Rectal smooth muscle tissue (tissue), 1 donor: ENCODE measurements at regions not wholly inside any gene's neighbourhood (a gene's known extent, or its start where the extent isn't known, plus 50 kb on each side); places are given as distances from the start of the nearest gene placed in this dataset.

Experiments used
- H3K27ac ChIP-seq: one replicate; pipeline ENCODE4 v1.7.0; 2013; ENCODE audit warnings: low read depth, low read length, inconsistent platforms
- H3K27me3 ChIP-seq: one replicate; pipeline ENCODE4 v1.7.0; 2013; ENCODE audit warnings: low read length; ENCODE audit not compliant: control insufficient read depth, insufficient read depth
- H3K36me3 ChIP-seq: one replicate; pipeline ENCODE4 v1.7.0; 2013; ENCODE audit warnings: low read length; ENCODE audit not compliant: control insufficient read depth, insufficient read depth
- H3K4me1 ChIP-seq: one replicate; pipeline ENCODE4 v1.7.0; 2013; ENCODE audit warnings: low read length; ENCODE audit not compliant: control insufficient read depth, insufficient read depth
- H3K4me3 ChIP-seq: one replicate; pipeline ENCODE4 v1.7.0; 2013; ENCODE audit warnings: low read length
- H3K9ac ChIP-seq: one replicate; pipeline ENCODE4 v1.7.0; 2013; ENCODE audit warnings: low read length

DNA sequence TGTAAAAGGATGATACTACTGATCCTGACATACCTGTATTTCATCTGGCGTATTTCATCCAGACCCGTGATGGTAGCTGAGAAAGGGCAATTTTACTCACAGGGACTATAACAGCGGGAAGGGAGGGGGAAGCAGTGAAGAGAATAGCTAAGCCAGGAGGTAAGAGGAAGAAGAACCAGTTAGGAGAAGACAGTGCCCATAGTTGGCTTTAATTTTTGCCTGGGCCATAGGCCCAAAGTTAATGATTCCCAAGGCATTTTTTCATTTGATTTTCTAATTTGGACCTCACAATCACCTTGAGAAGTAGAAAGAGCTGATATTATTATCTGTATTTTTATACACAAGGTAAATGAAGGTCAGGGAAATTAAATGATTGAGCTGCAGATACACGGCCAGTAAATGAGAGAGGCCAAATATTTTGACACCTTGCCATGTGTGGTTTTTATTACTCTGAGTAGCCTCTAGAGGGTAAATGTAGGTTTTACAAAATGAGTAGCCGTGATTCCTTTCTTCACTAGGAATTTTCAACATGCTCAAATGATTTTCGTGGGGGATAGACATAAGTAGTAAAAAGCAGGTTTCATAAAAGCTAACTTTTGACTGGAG is 382.2 kb downstream of the FUT8 start:
- H3K4me3 ChIP-seq, result no peak overlapping the region
- H3K9ac ChIP-seq, result no peak overlapping the region
- H3K36me3 ChIP-seq, result no peaks in the 10 kb centered on the region
- H3K27me3 ChIP-seq, result no peaks in the 10 kb centered on the region
- no peak overlapping the region for H3K27ac ChIP-seq
- H3K4me1 ChIP-seq, result no peaks in the 10 kb centered on the region

GRCh38 chr14:65798216-65798615 is 385.7 kb downstream of the FUT8 start:
- no peak overlapping the region for H3K4me3 ChIP-seq

GRCh38 chr14:65800694-65801093 is 388.2 kb downstream of the FUT8 start:
- H3K9ac ChIP-seq, result no peak overlapping the region
- H3K4me3 ChIP-seq, result no peak overlapping the region
- H3K4me1 ChIP-seq, result no peaks in the 10 kb centered on the region
- H3K27me3 ChIP-seq, result no peaks in the 10 kb centered on the region
- no peaks in the 10 kb centered on the region for H3K36me3 ChIP-seq
- H3K27ac ChIP-seq, result no peak overlapping the region

More at GRCh38 chr14:65798216-65798615, 385.7 kb downstream of the FUT8 start:
- no peak overlapping the region for H3K27ac ChIP-seq
- H3K27me3 ChIP-seq, result no peaks in the 10 kb centered on the region
- H3K36me3 ChIP-seq, result no peaks in the 10 kb centered on the region
- H3K9ac ChIP-seq, result no peak overlapping the region
- no peaks in the 10 kb centered on the region for H3K4me1 ChIP-seq

- Histone ChIP-seq H3K4me1 (no peaks in the 10 kb centered on the region), H3K27me3 (no peaks in the 10 kb centered on the region), H3K27ac (no peak overlapping the region), H3K9ac (no peak overlapping the region), H3K36me3 (no peaks in the 10 kb centered on the region), H3K4me3 (no peak overlapping the region)
Measured at GRCh38 chr14:65802196-65802595, 389.7 kb downstream of the FUT8 start.

GRCh38 chr14:65803885-65804284 is 391.4 kb downstream of the FUT8 start:
- H3K36me3 ChIP-seq, result no peaks in the 10 kb centered on the region
- H3K4me3 ChIP-seq, result no peak overlapping the region
- no peak overlapping the region for H3K9ac ChIP-seq
- H3K27ac ChIP-seq, result no peak overlapping the region
- no peaks in the 10 kb centered on the region for H3K27me3 ChIP-seq
- H3K4me1 ChIP-seq, result no peaks in the 10 kb centered on the region

DNA sequence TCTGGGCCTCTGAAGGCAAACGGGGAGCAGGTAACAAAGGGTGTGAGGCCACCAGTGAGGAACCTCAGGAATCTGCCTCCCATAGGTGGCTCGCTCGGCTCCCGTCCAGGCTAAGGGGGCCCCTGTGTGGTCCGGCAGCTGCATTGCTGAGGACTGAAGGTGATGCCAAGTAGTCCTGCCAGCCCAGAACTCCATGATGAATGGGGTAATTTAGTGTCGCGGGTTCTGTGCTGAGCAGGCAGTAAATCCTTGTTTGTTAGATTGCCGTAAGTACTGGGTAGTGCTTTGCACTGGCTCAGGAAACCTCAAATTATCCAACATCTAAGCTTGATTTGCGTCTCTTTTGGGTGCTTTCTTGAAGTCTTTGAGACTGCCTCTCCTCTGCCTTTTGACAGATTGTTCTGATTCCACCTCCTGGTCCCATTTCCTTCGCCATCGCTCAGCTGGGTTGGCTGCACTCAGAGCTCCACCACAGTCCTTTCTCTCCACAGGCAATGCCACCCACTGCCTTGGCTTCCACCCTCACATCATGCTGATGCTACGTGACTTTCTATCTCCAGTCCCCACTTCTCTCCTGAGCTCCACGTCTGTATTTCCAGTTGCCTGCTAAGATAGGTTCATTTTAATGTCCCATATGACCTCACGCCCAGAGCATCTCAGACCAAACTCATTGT is 392.0 kb downstream of the FUT8 start:
- no peak overlapping the region for H3K4me3 ChIP-seq
- H3K36me3 ChIP-seq, result no peaks in the 10 kb centered on the region
- H3K27ac ChIP-seq, result no peak overlapping the region
- no peak overlapping the region for H3K9ac ChIP-seq
- H3K27me3 ChIP-seq, result no peaks in the 10 kb centered on the region
- H3K4me1 ChIP-seq, result no peaks in the 10 kb centered on the region

DNA sequence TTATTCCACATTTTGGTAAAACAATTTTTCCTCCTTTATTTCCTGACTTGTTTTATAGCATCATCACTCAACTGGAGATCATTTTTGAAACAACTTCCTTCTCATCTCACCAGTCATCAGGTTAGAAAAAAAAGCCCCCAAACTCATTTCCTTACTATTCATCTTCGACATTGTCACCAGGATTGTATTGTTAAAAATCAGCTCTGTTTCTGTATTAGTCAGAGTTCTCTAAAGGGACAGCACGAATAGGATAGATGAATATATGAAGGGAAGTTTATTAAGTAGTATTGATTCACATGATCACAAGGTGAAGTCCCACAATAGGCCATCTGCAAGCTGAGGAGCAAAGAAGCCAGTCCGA is 392.6 kb downstream of the FUT8 start:
- Histone ChIP-seq H3K4me1 (no peaks in the 10 kb centered on the region), H3K4me3 (no peak overlapping the region), H3K9ac (no peak overlapping the region), H3K27me3 (no peaks in the 10 kb centered on the region), H3K36me3 (no peaks in the 10 kb centered on the region), H3K27ac (no peak overlapping the region)

DNA sequence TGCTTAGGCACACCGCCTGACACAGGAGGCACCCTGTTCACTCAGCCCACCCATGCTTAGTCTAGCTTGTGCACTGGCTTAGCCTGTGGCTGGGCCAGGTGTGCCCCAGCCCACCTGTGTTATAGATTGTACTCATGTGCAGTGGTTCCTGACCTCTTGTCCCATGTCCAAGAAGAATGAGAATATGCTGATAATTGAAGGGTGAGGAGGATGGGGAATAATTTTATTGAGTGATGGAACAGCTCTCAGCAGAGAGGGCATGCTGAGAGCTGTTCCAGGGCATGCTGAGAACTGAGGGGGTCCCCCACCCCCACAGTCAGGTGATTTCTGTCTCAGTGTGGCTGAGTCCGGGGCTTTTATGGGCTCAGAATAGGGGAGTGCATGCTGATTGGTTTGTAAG is 395.9 kb downstream of the FUT8 start:
- Histone ChIP-seq H3K27ac (no peak overlapping the region), H3K27me3 (no peaks in the 10 kb centered on the region), H3K9ac (no peak overlapping the region)

DNA sequence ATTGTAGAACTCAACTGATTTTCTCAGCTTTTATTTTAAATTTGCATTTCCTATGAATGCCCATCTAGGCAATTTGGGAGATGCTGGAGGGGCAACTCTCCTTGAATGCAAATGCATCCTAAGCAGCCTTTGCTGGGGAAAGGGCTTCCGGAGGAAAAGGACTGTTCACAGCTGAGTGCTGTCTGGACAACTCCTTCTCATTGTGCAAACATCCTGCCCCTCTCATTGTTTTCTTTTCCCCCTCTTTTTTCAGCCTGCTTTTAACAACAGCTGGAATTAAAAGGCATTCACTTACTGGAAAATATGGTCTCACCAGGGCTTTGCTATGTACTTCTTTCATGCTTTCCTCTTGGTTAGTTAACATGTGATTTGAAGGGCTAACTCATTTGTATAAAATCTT is 397.8 kb downstream of the FUT8 start:
- H3K4me3 ChIP-seq, result no peak overlapping the region
- H3K36me3 ChIP-seq, result no peaks in the 10 kb centered on the region
- H3K4me1 ChIP-seq, result no peaks in the 10 kb centered on the region

More for the DNA sequence above, 395.9 kb downstream of the FUT8 start:
- H3K4me1 ChIP-seq, result no peaks in the 10 kb centered on the region
- H3K4me3 ChIP-seq, result no peak overlapping the region
- no peaks in the 10 kb centered on the region for H3K36me3 ChIP-seq

DNA sequence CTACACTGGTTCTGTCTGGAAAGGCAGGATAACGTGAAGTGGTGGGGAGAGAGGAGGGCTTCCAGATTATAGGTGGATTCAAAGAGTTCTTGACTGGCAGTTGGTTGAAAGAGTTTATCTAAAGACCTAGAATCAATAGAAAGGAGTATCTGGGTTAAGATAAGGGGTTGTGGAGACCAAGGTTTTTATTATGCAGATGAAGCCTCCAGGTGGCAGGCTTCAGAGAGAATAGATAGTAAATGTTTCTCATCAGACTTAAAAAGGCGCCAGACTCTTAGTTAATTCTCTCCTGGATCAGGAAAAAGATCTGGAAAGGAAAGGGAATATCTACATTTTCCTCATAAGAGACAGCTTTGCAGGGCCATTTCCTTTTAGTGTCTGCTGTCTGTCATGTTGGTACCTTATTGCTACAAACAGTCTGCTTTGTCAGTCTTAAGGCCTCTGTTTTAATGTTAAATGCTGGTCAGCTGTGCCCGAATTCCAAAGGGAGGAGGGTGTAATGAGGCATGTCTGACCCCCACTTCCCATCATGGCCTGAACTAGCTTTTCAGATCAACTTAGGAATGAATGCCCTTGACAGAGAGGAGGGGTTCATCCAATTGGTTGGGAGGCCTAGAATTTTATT is 401.3 kb downstream of the FUT8 start:
- Histone ChIP-seq H3K36me3 (no peaks in the 10 kb centered on the region), H3K27ac (no peak overlapping the region), H3K27me3 (no peaks in the 10 kb centered on the region), H3K4me1 (no peaks in the 10 kb centered on the region), H3K4me3 (no peak overlapping the region), H3K9ac (no peak overlapping the region)

More for the DNA sequence above, 397.8 kb downstream of the FUT8 start:
- H3K27ac ChIP-seq, result no peak overlapping the region
- H3K27me3 ChIP-seq, result no peaks in the 10 kb centered on the region
- H3K9ac ChIP-seq, result no peak overlapping the region

GRCh38 chr14:65815127-65815526 is 402.6 kb downstream of the FUT8 start:
- Histone ChIP-seq H3K27ac (no peak overlapping the region), H3K27me3 (no peaks in the 10 kb centered on the region), H3K9ac (no peak overlapping the region), H3K36me3 (no peaks in the 10 kb centered on the region), H3K4me1 (no peaks in the 10 kb centered on the region), H3K4me3 (no peak overlapping the region)

GRCh38 chr14:65817011-65817410 is 404.5 kb downstream of the FUT8 start:
- H3K9ac ChIP-seq, result no peak overlapping the region
- H3K36me3 ChIP-seq, result no peaks in the 10 kb centered on the region
- H3K27ac ChIP-seq, result no peak overlapping the region
- no peaks in the 10 kb centered on the region for H3K27me3 ChIP-seq
- no peak overlapping the region for H3K4me3 ChIP-seq
- no peaks in the 10 kb centered on the region for H3K4me1 ChIP-seq

DNA sequence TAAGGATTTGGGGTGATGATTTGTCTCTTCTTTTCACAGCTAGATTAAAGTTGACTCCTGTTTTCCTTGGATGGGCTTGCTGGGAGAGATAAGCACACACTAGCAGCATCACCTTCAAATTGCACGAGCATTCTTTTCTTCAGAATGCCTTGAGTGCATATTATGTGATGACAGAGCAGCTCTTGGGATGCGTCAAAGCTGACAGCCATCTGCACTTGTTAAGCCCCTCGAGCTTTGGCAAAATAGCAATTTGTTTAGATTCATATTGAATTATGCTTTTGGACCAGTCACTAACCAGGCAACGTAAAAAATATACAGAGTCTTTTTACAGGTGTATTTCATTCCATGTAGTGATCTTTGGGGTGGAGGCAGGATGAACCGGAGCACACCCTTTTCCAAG is 407.0 kb downstream of the FUT8 start:
- Histone ChIP-seq H3K36me3 (no peaks in the 10 kb centered on the region), H3K27ac (no peak overlapping the region), H3K9ac (no peak overlapping the region), H3K27me3 (no peaks in the 10 kb centered on the region), H3K4me3 (no peak overlapping the region), H3K4me1 (no peaks in the 10 kb centered on the region)
